Astrocyte of the spinal cord (primary cell): ENCODE measurements at regions not wholly inside any gene's neighbourhood (a gene's known extent, or its start where the extent isn't known, plus 50 kb on each side); places are given as distances from the start of the nearest gene placed in this dataset.

ENCODE experiments used
- DNase-seq: peaks from one replicate; pipeline ENCODE4 v3.0.0; 2011; ENCODE audit warnings: low read depth, low spot score
- H3K4me3 ChIP-seq: 2 replicates; pipeline ENCODE4 v1.5.1; 2011; ENCODE audit warnings: low read depth, mild to moderate bottlenecking, low read length, moderate library complexity
- CTCF ChIP-seq: IDR thresholded peaks from 2 replicates; pipeline ENCODE4 v1.5.1; 2012; ENCODE audit warnings: low read depth, mild to moderate bottlenecking, low read length, inconsistent platforms
- in situ Hi-C: cut with HindIII; loops from 2 replicates; pipeline ENCODE4 v1.10.0; 2017; ENCODE audit warnings: low sequenced_read_pairs

- no peak for DNase-seq
- TF ChIP-seq CTCF, result no peak
- no peak overlapping the region for H3K4me3 ChIP-seq
- in situ Hi-C loops, result no loop called here
These were observed 564.3 kb upstream of the NRSN1 start for GRCh38 chr6:23561732-23562131.

- no peak for TF ChIP-seq CTCF
- H3K4me3 ChIP-seq, result no peak overlapping the region
- in situ Hi-C loops, result no loop called here
- DNase-seq, result no peak
These were observed 563.5 kb upstream of the NRSN1 start for GRCh38 chr6:23562554-23562953.

- in situ Hi-C loops, result no loop called here
- H3K4me3 ChIP-seq, result no peak overlapping the region
- TF ChIP-seq CTCF, result no peak
- DNase-seq, result no peak
These were observed 562.7 kb upstream of the NRSN1 start for GRCh38 chr6:23563323-23563722.

- DNase-seq, result no peak
- H3K4me3 ChIP-seq, result no peak overlapping the region
- in situ Hi-C loops, result no loop called here
- TF ChIP-seq CTCF, result no peak
These were observed 559.6 kb upstream of the NRSN1 start for GRCh38 chr6:23566418-23566817.

GRCh38 chr6:23568292-23568691 is 557.7 kb upstream of the NRSN1 start:
- H3K4me3 ChIP-seq, result no peak overlapping the region
- in situ Hi-C loops, result no loop called here
- no peak for TF ChIP-seq CTCF
- DNase-seq, result no peak

DNA sequence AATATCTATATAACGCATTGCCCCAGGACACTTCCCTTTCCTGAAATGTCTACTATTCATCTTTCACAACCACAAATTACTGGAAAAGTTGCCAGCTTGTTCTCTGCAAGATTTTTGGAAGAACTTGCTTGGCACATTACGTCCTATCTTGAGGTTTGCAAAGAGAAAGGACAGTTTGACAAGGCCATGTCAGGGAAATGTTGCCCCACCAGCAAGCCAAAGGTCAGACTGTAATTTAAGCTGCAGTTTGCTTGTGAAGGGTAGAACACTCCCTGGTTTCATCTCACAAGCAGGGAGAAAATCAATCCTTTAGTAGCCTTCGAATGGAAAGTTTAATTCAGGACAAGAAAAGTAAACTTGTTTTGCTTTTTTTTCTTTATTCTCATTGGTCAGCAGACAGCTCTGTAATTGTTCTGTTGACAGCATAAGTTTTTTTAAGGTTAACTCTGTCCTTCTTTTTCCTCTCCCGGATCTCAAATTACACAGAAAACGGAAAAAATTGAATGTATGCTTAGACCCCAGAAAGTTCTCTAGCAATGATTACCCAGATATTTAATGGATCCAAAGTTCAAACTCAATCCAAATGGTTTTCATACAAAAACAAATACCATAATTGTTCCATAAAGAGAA is 541.8 kb upstream of the NRSN1 start:
- no peak for TF ChIP-seq CTCF
- no peak for DNase-seq
- H3K4me3 ChIP-seq, result no peak overlapping the region
- in situ Hi-C loops, result no loop called here

DNA sequence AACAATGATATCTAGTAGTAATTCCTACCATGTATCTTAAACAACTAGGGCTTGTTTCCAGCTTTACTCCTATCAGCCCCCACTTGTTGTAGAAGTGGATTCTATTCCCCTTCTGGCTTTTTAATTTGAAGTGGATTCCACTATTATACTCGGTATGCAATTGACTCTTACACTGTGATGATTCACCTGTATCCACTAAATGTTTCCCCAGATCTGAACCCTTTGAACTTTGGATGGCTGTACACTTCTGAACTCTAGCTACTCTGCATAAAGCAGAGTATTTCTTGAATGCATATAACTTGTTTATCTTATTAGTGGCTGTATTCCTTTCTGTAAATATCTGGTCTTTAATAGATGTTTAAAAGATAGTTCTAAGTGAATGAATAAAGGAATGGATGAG is 538.4 kb upstream of the NRSN1 start:
- H3K4me3 ChIP-seq, result no peak overlapping the region
- no peak for DNase-seq
- in situ Hi-C loops, result no loop called here
- no peak for TF ChIP-seq CTCF
